B cell (primary cell): ENCODE measurements at regions not wholly inside any gene's neighbourhood (a gene's known extent, or its start where the extent isn't known, plus 50 kb on each side); places are given as distances from the start of the nearest gene placed in this dataset.

Experiments
- ATAC-seq: fragments of 200-7000 bp; cut with Tn5 transposase; one replicate; pipeline ENCODE4 v1.10.0; 2021; ENCODE audit warnings: low read depth, mild to moderate bottlenecking, moderate number of reproducible peaks, moderate library complexity
- CTCF ChIA-PET: fragments of 350-600 bp; sonication (Branson Sonifier 250); formaldehyde crosslinking; loops from one replicate; lab custom pipeline; 2021; ENCODE audit warnings: antibody characterized with exemption, inconsistent platforms; lab: Charles Lee
- POLR2A ChIA-PET: fragments of 350-600 bp; sonication (Branson Sonifier 250); formaldehyde crosslinking; loops from one replicate; lab custom pipeline; 2021; ENCODE audit warnings: antibody characterized with exemption; lab: Charles Lee
- DNase-seq: peaks from one replicate; pipeline ENCODE4 v3.0.0; 2013
- H2AFZ ChIP-seq: 2 replicates; pipeline ENCODE4 v1.6.1; 2012; ENCODE audit warnings: mild to moderate bottlenecking, low read depth, low read length; ENCODE audit not compliant: insufficient read depth, poor library complexity, severe bottlenecking
- H3K27ac ChIP-seq, 2 donors: 1 replicate in 1 of 2; 2 replicates in 1 of 2; pipeline ENCODE4 v1.5.1; 2012 to 2013; ENCODE audit warnings: low read length in 2 of 2, mild to moderate bottlenecking in 2 of 2, moderate library complexity in 1 of 2
- H3K27me3 ChIP-seq, 4 experiments: fragments of 200-600 bp in 1 of 4; sonication (generic) in 1 of 4; replicated peaks in 1 of 4; 1 replicate in 2 of 4; 2 replicates in 2 of 4; pipeline versions ENCODE4 v1.6.1 to v1.7.0; 2013 to 2016; ENCODE audit warnings: low read length in 3 of 4, mild to moderate bottlenecking in 2 of 4, mixed read lengths in 1 of 4, moderate library complexity in 1 of 4; ENCODE audit not compliant: insufficient read depth in 4 of 4, control insufficient read depth in 3 of 4; ENCODE audit errors: control extremely low read depth in 1 of 4
- H3K36me3 ChIP-seq, 2 experiments: replicated peaks in 1 of 2; 1 replicate in 1 of 2; 2 replicates in 1 of 2; pipeline versions ENCODE4 v1.6.1 to v1.7.1; 2013; ENCODE audit warnings: low read length in 1 of 2; ENCODE audit not compliant: insufficient read depth in 2 of 2, control insufficient read depth in 1 of 2; ENCODE audit errors: control extremely low read depth in 1 of 2, extremely low read depth in 1 of 2
- H3K4me1 ChIP-seq, 2 donors: fragments of 200-600 bp in 1 of 2; sonication (generic) in 1 of 2; 1 replicate in 1 of 2; 2 replicates in 1 of 2; pipeline versions ENCODE4 v1.5.1 to v1.6.1; 2013 to 2017; ENCODE audit warnings: low read length in 2 of 2; ENCODE audit not compliant: control insufficient read depth in 2 of 2, insufficient read depth in 2 of 2
- H3K4me2 ChIP-seq: replicated peaks from 2 replicates; pipeline ENCODE3; 2012; ENCODE audit warnings: mild to moderate bottlenecking, low read depth, low read length; ENCODE audit not compliant: poor library complexity, severe bottlenecking
- H3K4me3 ChIP-seq, 5 experiments: fragments of 200-600 bp in 1 of 5; sonication (generic) in 1 of 5; 1 replicate in 3 of 5; 2 replicates in 2 of 5; pipeline versions ENCODE4 v1.5.1 to v1.7.0; 2011 to 2016; ENCODE audit warnings: low read length in 4 of 5, mild to moderate bottlenecking in 4 of 5, low read depth in 2 of 5, control low read depth in 1 of 5, moderate library complexity in 1 of 5; ENCODE audit not compliant: insufficient read depth in 1 of 5; ENCODE audit errors: control extremely low read depth in 1 of 5, extremely low read depth in 1 of 5
- H3K79me2 ChIP-seq: fragments of 200-600 bp; sonication (generic); one replicate; pipeline ENCODE4 v1.6.0; 2016; ENCODE audit warnings: low read length; ENCODE audit not compliant: control insufficient read depth, insufficient read depth
- H3K9ac ChIP-seq: fragments of 200-600 bp; sonication (generic); 2 replicates; pipeline ENCODE4 v1.6.1; 2017; ENCODE audit warnings: mild to moderate bottlenecking, low read length, moderate library complexity
- H3K9me3 ChIP-seq, 3 donors: one replicate each; pipeline versions ENCODE4 v1.6.1 to v1.7.1; 2013; ENCODE audit warnings: low read length in 2 of 3; ENCODE audit not compliant: control insufficient read depth in 2 of 3, insufficient read depth in 1 of 3; ENCODE audit errors: control extremely low read depth in 1 of 3
- H4K20me1 ChIP-seq: 2 replicates; pipeline ENCODE4 v1.6.0; 2012; ENCODE audit warnings: mild to moderate bottlenecking, low read length; ENCODE audit not compliant: insufficient read depth, control insufficient read depth, poor library complexity, severe bottlenecking
- H3K27ac Mint-ChIP-seq: one replicate; pipeline ENCODE4 v1.8.0; 2021; ENCODE audit warnings: mixed read lengths
- H3K27me3 Mint-ChIP-seq: one replicate; pipeline ENCODE4 v1.8.0; 2021; ENCODE audit warnings: mixed read lengths
- H3K4me1 Mint-ChIP-seq: one replicate; pipeline ENCODE4 v1.8.0; 2021; ENCODE audit warnings: mixed read lengths
- H3K4me3 Mint-ChIP-seq: one replicate; pipeline ENCODE4 v1.8.0; 2021; ENCODE audit warnings: mixed read lengths
- H3K9me3 Mint-ChIP-seq: one replicate; pipeline ENCODE4 v1.8.0; 2022; ENCODE audit warnings: mixed read lengths; ENCODE audit not compliant: insufficient read depth
- CTCF ChIP-seq: fragments of 200-600 bp; IDR thresholded peaks from one replicate; pipeline ENCODE4 v1.8.0; 2022; ENCODE audit warnings: antibody characterized with exemption, mild to moderate bottlenecking
- EZH2 ChIP-seq: IDR thresholded peaks from 2 replicates; pipeline ENCODE4 v1.6.1; 2012; ENCODE audit warnings: borderline replicate concordance, low read depth, mild to moderate bottlenecking, moderate library complexity, low read length; ENCODE audit not compliant: insufficient read depth, poor library complexity, severe bottlenecking
- WGBS: methylation state at CpG from one replicate; pipeline ENCODE4 v1.1.5; 2013; ENCODE audit warnings: missing lambda C conversion rate; ENCODE audit not compliant: insufficient coverage; 5-methylcytosine and 5-hydroxymethylcytosine counted together
- intact Hi-C: fragments of 100-400 bp; cut with micrococcal nuclease; formaldehyde crosslinking; loops from one replicate; pipeline ENCODE4 v1.10.0; 2022

- H3K27ac Mint-ChIP-seq: no peak overlapping the region
- no peak overlapping the region for H3K4me3 Mint-ChIP-seq
- H3K27me3 Mint-ChIP-seq: peaks cover 10% of the 10 kb centered on the region
- no peak overlapping the region for H3K9ac ChIP-seq
- POLR2A ChIA-PET: no interaction called here
- peaks cover 0 to 7% (median 0%) of the 10 kb centered on the region in 3 donors for H3K9me3 ChIP-seq
- DNase-seq (no peak), ATAC-seq (no peak)
- 85% methylated on average over 8 of the region's 8 CpGs for WGBS
- no peaks in the 10 kb centered on the region for H3K36me3 ChIP-seq
- no peak overlapping the region for H3K4me2 ChIP-seq
- H3K79me2 ChIP-seq: no peaks in the 10 kb centered on the region
- no peak for TF ChIP-seq EZH2
- TF ChIP-seq CTCF: no peak
- no peak overlapping the region for H2AFZ ChIP-seq
- CTCF ChIA-PET: interaction anchor here (1.1 to 1.3 kb wide), 2 partner anchors 163 to 230 kb away, joined by 3 to 7 read pairs; no protein-coding TSS in a partner anchor
- H3K4me1 Mint-ChIP-seq: peaks cover 3% of the 10 kb centered on the region
- intact Hi-C loops: no loop called here
- H3K9me3 Mint-ChIP-seq: no peaks in the 10 kb centered on the region
- H3K27me3 ChIP-seq: no peaks in the 10 kb centered on the region
- no peak overlapping the region for H3K4me3 ChIP-seq
- no peak overlapping the region for H3K27ac ChIP-seq
- H3K4me1 ChIP-seq: peaks cover 4 to 5% of the 10 kb centered on the region in 2 donors
- H4K20me1 ChIP-seq: no peaks in the 10 kb centered on the region
Measured at GRCh38 chr10:124158592-124158991, 65.2 kb upstream of the CHST15 start.

- no peak overlapping the region for H2AFZ ChIP-seq
- DNase-seq (no peak), ATAC-seq (no peak)
- Mint-ChIP-seq H3K27ac (no peak overlapping the region), H3K4me1 (peaks cover 3% of the 10 kb centered on the region), H3K9me3 (no peaks in the 10 kb centered on the region), H3K27me3 (peaks cover 8% of the 10 kb centered on the region), H3K4me3 (no peak overlapping the region)
- intact Hi-C loops: loop anchor here (2.0 kb wide), 1 partner anchor 132 kb away; no protein-coding TSS in a partner anchor
- H3K36me3 ChIP-seq: no peaks in the 10 kb centered on the region
- H3K27ac ChIP-seq: no peak overlapping the region
- H3K27me3 ChIP-seq: no peaks in the 10 kb centered on the region
- H3K9ac ChIP-seq: no peak overlapping the region
- H3K4me2 ChIP-seq: no peak overlapping the region
- WGBS: 84% methylated on average over 3 of the region's 4 CpGs
- H3K4me1 ChIP-seq: peaks cover 17 to 18% of the 10 kb centered on the region in 2 donors
- TF ChIP-seq EZH2: no peak
- TF ChIP-seq CTCF: no peak
- H3K9me3 ChIP-seq: peaks cover 0 to 7% (median 0%) of the 10 kb centered on the region in 3 donors
- H3K4me3 ChIP-seq: no peak overlapping the region
- no peaks in the 10 kb centered on the region for H4K20me1 ChIP-seq
- ChIA-PET POLR2A (no interaction called here), CTCF (interaction anchor here (1.0 to 2.7 kb wide), 11 partner anchors 34 to 234 kb away, joined by 3 to 31 read pairs (median 6); partner anchors contain the start of gene CHST15)
- no peaks in the 10 kb centered on the region for H3K79me2 ChIP-seq
Measured at GRCh38 chr10:124157271-124157681, 63.9 kb upstream of the CHST15 start.
